ENCODE measurements at regions not wholly inside any gene's neighbourhood (a gene's known extent, or its start where the extent isn't known, plus 50 kb on each side); places are given as distances from the start of the nearest gene placed in this dataset.

GRCh38 chr11:45368697-45369096, 82.6 kb upstream of the SYT13 start:
- no peaks in the 10 kb centered on the region for H3K9me3 ChIP-seq
- no peak overlapping the region for H3K4me3 ChIP-seq
- H3K36me3 ChIP-seq = no peaks in the 10 kb centered on the region
- WGBS, 2 donors (ENCODE audit: low coverage in 1 of 2) = 90 to 93% methylated on average over 2 to 3 of the region's 5 CpGs
- no peak overlapping the region for H3K27ac ChIP-seq
- TF ChIP-seq CTCF (IDR thresholded peaks at IDR 0.05) = no peak
- no peak for TF ChIP-seq EP300 (IDR thresholded peaks at IDR 0.05)
- H3K27me3 ChIP-seq = peaks cover 46% of the 10 kb centered on the region
- peaks cover 0 to 8% (median 0%) of the 10 kb centered on the region in 3 donors for H3K4me1 ChIP-seq
- ATAC-seq = no peak

- no peak for TF ChIP-seq CTCF (IDR thresholded peaks at IDR 0.05)
- no peak for TF ChIP-seq POLR2A (IDR thresholded peaks at IDR 0.05)
- no peak for TF ChIP-seq POLR2AphosphoS5 (IDR thresholded peaks at IDR 0.05)
- TF ChIP-seq EP300 (IDR thresholded peaks at IDR 0.05) = no peak
- WGBS, 2 donors (ENCODE audit: low coverage in 1 of 2) = 66 to 79% methylated on average over 5 to 7 of the region's 7 CpGs
- H3K4me1 ChIP-seq = peaks cover 0 to 8% (median 0%) of the 10 kb centered on the region in 3 donors
Measured at GRCh38 chr11:45366619-45367190, 80.6 kb upstream of the SYT13 start.

GRCh38 chr11:45365961-45366618, 79.9 kb upstream of the SYT13 start:
- no peak overlapping the region for H3K27ac ChIP-seq
- no peak overlapping the region for H3K4me3 ChIP-seq
- TF ChIP-seq EP300 (IDR thresholded peaks at IDR 0.05) (no peak), CTCF (IDR thresholded peaks at IDR 0.05) (no peak), POLR2AphosphoS5 (IDR thresholded peaks at IDR 0.05) (no peak), POLR2A (IDR thresholded peaks at IDR 0.05) (no peak)
- WGBS, 2 donors (ENCODE audit: low coverage in 1 of 2) = 70 to 78% methylated on average over 10 to 16 of the region's 16 CpGs
- H3K36me3 ChIP-seq = no peaks in the 10 kb centered on the region
- H3K27me3 ChIP-seq = peaks cover 32% of the 10 kb centered on the region
- peaks cover 0 to 2% (median 0%) of the 10 kb centered on the region in 3 donors for H3K4me1 ChIP-seq
- H3K9me3 ChIP-seq = no peaks in the 10 kb centered on the region
- ATAC-seq = no peak

More at GRCh38 chr11:45366619-45367190, 80.6 kb upstream of the SYT13 start:
- no peak overlapping the region for H3K4me3 ChIP-seq
- H3K9me3 ChIP-seq = no peaks in the 10 kb centered on the region
- H3K27me3 ChIP-seq = peaks cover 32% of the 10 kb centered on the region
- H3K36me3 ChIP-seq = no peaks in the 10 kb centered on the region
- no peak overlapping the region for H3K27ac ChIP-seq
- ATAC-seq = no peak

- ATAC-seq = no peak
- no peak for TF ChIP-seq CTCF (IDR thresholded peaks at IDR 0.05)
- Histone ChIP-seq H3K27ac (no peak overlapping the region), H3K36me3 (no peaks in the 10 kb centered on the region), H3K9me3 (no peaks in the 10 kb centered on the region), H3K27me3 (no peaks in the 10 kb centered on the region), H3K4me3 (no peak overlapping the region), H3K4me1 (no peaks in the 10 kb centered on the region)
- WGBS, 2 donors (ENCODE audit: low coverage in 1 of 2) = 13 to 27% methylated on average over 3 of the region's 3 CpGs
Measured at GRCh38 chr11:45362636-45363035, 76.5 kb upstream of the SYT13 start.

GRCh38 chr11:45361551-45361950, 75.4 kb upstream of the SYT13 start:
- WGBS, 2 donors (ENCODE audit: low coverage in 1 of 2) = 86 to 87% methylated on average over 2 of the region's 2 CpGs
- Histone ChIP-seq H3K4me3 (no peak overlapping the region), H3K9me3 (no peaks in the 10 kb centered on the region), H3K36me3 (no peaks in the 10 kb centered on the region), H3K4me1 (no peaks in the 10 kb centered on the region), H3K27me3 (no peaks in the 10 kb centered on the region), H3K27ac (no peak overlapping the region)
- TF ChIP-seq EP300 (IDR thresholded peaks at IDR 0.05) (no peak), CTCF (IDR thresholded peaks at IDR 0.05) (no peak), POLR2AphosphoS5 (IDR thresholded peaks at IDR 0.05) (no peak), POLR2A (IDR thresholded peaks at IDR 0.05) (no peak)
- ATAC-seq = no peak

Data from gastroesophageal sphincter (tissue), 4 donors.